Keratinocyte (primary cell): ENCODE measurements at regions not wholly inside any gene's neighbourhood (a gene's known extent, or its start where the extent isn't known, plus 50 kb on each side); places are given as distances from the start of the nearest gene placed in this dataset.

Experiments
- EZH2 ChIP-seq: IDR thresholded peaks from one replicate; pipeline ENCODE4 v1.6.1; 2012; ENCODE audit warnings: inconsistent platforms, mild to moderate bottlenecking, low read length, moderate library complexity
- TF ChIP-seq, protein P1 (sequence below), 3 experiments: IDR thresholded peaks in 1 of 3; conservative IDR thresholded peaks in 1 of 3; optimal IDR thresholded peaks in 1 of 3; 2 replicates in 2 of 3; 3 replicates in 1 of 3; pipeline versions ENCODE3 to v1.5.1; 2011; ENCODE audit warnings: low read length in 3 of 3, mild to moderate bottlenecking in 3 of 3, moderate library complexity in 2 of 3, control low read depth in 1 of 3, inconsistent platforms in 1 of 3; ENCODE audit not compliant: insufficient read depth in 2 of 3; ENCODE audit errors: extremely low read depth in 1 of 3

DNA sequence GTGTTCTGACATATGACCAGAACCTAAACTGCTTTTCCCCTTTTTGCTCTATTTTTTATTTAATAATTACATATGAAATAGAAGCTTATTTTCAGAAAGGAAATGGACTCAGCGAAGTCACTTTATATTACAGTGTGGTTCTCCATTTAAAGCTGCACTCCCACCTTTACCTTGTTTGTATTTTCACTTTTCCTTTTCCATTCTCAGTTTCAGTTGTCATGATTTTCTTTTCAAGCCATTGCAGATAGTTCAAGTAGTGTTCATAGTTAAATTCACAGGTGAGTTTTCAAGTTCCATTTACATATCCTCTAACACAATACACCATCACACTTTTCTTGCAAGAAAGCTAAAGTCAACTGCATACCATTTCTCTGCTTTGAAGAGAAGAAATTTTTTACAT, 400.2 kb downstream of the HACE1 start:
- TF ChIP-seq, protein P1, sequence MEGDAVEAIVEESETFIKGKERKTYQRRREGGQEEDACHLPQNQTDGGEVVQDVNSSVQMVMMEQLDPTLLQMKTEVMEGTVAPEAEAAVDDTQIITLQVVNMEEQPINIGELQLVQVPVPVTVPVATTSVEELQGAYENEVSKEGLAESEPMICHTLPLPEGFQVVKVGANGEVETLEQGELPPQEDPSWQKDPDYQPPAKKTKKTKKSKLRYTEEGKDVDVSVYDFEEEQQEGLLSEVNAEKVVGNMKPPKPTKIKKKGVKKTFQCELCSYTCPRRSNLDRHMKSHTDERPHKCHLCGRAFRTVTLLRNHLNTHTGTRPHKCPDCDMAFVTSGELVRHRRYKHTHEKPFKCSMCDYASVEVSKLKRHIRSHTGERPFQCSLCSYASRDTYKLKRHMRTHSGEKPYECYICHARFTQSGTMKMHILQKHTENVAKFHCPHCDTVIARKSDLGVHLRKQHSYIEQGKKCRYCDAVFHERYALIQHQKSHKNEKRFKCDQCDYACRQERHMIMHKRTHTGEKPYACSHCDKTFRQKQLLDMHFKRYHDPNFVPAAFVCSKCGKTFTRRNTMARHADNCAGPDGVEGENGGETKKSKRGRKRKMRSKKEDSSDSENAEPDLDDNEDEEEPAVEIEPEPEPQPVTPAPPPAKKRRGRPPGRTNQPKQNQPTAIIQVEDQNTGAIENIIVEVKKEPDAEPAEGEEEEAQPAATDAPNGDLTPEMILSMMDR (optimal IDR thresholded peaks at IDR 0.05 in 1 of 3, IDR thresholded peaks at IDR 0.05 in 1 of 3, conservative IDR thresholded peaks at IDR 0.05 in 1 of 3; ENCODE audit: extremely low read depth in 1 of 3, insufficient read depth in 2 of 3, low read length in 3 of 3) = no peak
- no peak for TF ChIP-seq EZH2
